NCI-H526 treated with DMSO at 0.1 percent for 48 hours (cell line): ENCODE measurements at regions not wholly inside any gene's neighbourhood (a gene's known extent, or its start where the extent isn't known, plus 50 kb on each side); places are given as distances from the start of the nearest gene placed in this dataset.

Experiments used
- DNase-seq: peaks from one replicate; lab custom pipeline; 2025; lab: John Stamatoyannopoulos, UW

DNA sequence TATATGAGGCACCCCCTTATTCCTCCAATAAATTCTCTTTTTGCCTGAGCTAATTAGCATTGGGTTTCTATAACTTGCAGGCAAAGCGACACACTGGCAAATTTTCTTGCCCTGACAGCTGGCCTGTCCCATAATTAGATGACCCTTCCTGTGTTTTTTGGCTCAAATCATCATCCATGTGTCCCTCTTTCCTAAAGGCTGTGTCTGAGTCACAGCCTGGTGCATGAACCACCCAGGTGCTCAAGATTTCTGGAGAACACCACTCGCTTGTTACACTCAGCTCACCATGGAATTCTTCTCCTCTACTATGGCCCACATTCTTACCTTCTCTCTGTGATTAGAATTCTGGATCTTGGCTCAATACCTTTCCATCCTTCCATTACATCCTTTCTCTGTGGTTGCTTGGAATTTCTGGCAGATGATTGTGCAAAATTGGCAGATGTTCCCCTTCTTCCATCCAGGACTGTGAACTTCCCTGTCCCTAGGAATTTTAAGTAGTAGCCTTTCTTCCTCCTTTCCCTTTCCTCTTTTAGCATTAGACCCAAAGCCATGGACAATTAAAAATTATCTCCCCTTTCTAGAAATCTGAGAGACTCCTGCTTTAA, 116.0 kb upstream of the ANKRD1 start:
- no peak for DNase-seq

DNA sequence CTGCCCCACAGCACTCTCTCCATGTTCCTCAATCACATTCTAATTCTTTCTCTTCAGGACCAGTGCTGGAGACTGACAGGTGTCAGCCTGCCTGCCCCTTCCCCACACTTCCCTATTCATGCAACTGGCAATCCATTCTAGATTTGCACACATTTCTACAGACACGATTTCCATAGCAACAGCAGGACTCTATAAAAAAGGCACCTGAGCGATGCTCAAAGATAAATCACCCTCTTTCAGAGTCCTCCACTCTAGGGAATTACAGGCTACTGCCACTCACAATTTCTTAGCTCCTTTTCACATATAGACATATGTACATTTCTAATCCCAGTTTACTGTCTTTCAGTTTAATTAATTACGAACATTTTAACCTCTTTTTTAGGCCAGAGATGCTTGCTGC, 118.1 kb upstream of the ANKRD1 start:
- DNase-seq = no peak

DNA sequence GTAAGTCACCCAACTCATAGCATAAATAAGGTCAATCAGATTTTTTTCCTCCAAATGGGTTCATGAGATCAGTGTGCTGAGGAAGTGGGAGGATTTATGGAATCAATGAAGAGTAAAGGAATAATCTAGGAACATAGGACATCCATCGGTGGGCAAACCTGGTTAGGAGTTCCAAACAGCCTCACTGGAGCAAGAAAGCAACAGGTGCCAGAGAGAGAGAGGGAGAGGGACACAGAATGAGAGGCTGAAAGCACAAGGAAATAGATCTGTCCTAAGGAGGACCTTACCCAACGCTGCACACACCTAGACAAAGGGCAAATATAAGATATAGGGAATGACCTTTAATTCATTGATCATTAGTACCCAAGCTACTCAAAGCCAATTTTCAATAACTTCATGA, 119.5 kb upstream of the ANKRD1 start:
- DNase-seq = no peak

GRCh38 chr10:91042069-91042468, 121.2 kb upstream of the ANKRD1 start:
- no peak for DNase-seq

- peak; percentile 0 for DNase-seq
These were observed 122.5 kb upstream of the ANKRD1 start for GRCh38 chr10:91043173-91043910.

DNA sequence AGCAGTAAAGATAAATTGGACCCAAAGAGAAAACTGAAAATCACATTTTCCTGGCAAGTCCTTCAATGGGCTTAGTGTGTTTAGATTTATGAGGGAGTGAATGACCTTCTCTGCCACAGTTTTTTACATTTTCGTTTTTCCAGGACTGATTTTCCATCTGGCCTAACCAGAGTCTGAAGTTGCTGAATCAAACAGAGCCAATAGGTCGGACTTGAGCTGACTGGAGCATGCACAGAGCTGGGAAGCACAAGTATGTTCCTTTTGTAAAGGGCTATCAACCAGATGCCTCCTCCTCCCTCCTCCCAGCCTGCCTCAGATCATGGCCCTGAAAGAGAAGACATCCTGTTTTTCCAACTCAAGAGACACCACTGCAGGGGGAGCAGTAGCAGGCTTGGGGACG, 126.0 kb upstream of the ANKRD1 start:
- DNase-seq = no peak

- no peak for DNase-seq
These were observed 127.5 kb upstream of the ANKRD1 start for GRCh38 chr10:91048380-91048779.

DNA sequence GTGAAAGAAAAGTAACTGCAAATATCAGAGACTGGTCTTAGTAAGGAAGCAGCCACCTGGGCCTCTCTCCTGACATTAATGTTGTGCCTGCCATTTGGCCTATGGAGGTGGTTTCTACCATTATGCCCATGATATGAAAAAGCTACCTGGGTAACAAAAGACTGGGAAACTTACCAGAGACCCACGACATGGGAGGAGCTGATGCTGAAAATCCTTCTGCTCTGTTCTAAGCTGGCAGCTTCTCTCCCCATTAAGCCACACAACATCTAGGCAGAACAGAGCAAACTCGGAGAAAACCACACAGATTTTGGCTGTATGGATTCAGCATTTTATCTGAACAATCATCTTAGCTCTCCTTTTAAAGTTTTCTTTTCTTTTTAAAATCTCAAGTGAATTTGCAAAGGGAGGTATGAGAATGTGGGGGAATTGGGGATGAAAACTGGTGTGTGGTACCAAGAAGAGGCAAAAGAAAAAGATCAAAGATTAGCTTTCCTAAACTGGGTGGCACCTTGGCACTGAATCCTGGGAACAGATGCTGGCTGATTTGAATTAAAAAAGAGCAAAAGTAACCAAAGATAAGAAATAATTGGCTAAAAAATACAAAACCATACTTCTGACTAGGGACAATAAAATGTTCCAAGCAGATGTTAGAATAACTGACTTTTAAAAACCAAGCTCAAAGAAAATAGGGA, 128.6 kb upstream of the ANKRD1 start:
- no peak for DNase-seq

DNA sequence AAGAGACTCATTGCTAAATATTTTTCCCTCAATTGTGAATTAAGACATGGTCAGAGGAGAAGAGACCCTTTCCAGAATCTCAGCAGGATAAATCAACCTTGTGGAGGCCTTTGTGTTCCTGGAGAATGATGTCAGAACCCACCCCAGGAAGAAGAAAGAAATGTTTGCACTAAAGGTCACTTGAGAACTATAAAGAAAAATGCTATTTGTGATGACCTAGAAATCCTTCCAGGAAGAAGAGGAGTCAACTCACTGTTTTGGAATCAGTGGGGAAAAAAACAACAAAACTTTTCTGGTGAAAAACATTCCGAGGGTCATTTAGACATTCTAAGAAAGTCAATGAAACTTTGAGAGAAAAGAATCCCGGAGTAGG, 129.1 kb upstream of the ANKRD1 start:
- no peak for DNase-seq

DNA sequence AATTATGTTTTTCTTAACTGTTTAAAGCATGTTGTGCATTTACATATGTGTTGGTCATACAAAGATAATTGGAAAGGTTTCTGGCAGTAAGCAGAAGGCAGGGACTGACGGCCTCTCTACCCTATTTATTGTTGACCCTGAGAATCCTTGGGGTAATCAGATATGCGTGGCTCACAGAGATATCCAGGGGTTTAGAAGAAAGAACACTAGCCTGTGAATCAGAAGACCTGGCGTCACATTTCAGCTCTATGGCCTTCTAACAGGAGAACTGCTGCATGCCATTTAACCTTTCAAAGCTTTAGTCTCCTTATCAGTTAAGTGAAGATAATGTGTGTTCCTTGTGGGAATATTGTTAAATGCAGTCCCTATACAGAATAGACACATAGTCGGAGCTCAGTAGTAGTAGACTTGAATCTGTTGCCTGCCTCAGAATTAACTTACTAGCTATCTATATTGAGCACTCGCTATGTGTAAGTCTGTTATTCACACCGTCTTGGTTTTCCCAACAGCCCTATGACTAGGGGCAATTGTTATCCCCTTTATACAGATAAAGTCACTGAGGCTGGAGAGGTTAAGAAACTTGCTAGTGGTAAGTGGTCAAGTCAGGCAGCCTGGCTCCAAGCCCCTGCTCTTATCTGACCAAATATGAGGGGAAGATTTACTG, 129.6 kb upstream of the ANKRD1 start:
- no peak for DNase-seq

DNA sequence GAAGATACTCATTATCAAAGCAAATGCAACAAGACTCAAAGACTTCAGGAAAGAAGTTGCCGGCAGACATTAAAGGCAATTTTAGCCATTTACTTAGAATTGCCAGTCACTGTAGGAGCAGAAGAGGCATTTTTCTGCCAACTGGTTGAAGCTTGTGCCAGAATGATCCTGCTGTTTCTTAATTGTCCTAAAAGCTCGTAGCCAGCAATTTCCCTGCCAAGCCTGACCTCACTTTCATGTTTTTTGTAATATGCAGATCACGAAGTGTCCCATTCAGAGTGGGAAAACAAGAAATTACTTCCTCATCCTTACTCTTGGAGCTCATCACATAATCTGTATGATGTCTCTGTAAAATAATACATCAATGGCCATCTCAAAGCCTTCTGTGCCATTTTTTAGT, 130.9 kb upstream of the ANKRD1 start:
- no peak for DNase-seq

DNA sequence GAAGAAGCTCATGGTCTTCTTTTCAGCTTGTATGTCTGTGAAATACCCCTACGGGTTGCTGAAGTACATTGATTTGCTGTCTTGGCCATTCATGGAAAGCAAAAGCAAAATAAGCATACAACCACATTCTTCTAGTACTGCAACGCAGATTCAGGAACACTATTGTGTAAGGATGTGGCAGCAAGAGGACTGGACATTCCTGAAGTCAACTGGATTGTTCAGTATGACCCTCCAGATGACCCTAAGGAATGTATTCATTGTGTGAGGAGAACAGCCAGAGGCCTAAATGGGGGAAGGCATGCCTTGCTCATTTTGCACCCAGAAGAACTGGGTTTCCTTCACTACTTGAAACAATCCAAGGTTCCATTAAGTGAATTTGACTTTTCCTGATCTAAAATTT, 133.4 kb upstream of the ANKRD1 start:
- no peak for DNase-seq

- no peak for DNase-seq
These were observed 140.3 kb upstream of the ANKRD1 start for GRCh38 chr10:91061187-91061586.

DNA sequence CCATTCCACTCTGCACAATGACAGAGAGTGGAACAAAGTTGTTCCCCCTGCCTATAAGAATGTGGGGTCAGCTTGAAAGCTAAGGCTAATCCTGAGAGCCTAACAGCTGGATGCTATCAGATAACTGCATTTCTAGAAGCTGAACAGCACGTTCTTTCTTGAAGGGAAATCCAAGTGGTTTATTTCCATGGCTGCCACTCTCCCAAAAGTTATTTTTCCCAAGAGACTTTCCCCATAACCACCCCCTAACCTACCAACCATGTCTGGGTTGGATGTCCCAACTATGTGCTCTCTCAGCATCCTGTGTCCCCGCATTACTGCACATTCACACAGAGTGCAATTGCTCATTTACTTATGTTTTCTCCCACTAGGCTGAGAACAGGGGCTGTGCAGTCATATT, 140.7 kb upstream of the ANKRD1 start:
- no peak for DNase-seq

GRCh38 chr10:91062091-91062490, 141.2 kb upstream of the ANKRD1 start:
- no peak for DNase-seq

- no peak for DNase-seq
These were observed 148.7 kb upstream of the PCGF5 start for GRCh38 chr10:91071786-91072185.

GRCh38 chr10:91073286-91073979, 147.0 kb upstream of the PCGF5 start:
- DNase-seq = no peak

DNA sequence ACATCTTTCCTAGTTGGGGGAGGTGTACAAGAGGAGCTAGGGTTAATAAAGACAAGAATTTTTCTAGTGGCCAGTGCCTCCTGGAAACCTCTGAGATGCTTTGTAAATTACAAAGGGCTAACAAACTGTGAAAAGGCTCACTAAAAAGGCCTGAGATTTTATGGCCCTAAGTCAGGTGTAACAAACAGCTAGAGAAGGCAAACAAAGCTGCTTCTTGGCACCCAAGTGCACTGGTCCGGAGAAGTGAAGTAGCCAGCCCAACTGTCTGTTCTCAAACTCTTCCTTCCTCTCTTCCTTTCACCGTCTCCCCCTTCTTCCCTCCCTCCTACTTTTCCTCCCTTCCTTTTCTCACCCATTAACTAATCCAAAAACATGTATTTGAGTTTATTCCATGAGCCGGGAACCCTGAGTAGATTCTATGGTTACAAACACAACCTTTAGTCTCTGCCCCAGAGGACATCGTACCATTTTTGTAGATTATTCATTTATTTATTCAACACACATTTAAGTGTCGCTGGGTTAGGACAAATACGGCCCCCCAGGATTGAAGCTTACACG, 143.4 kb upstream of the PCGF5 start:
- no peak for DNase-seq

DNA sequence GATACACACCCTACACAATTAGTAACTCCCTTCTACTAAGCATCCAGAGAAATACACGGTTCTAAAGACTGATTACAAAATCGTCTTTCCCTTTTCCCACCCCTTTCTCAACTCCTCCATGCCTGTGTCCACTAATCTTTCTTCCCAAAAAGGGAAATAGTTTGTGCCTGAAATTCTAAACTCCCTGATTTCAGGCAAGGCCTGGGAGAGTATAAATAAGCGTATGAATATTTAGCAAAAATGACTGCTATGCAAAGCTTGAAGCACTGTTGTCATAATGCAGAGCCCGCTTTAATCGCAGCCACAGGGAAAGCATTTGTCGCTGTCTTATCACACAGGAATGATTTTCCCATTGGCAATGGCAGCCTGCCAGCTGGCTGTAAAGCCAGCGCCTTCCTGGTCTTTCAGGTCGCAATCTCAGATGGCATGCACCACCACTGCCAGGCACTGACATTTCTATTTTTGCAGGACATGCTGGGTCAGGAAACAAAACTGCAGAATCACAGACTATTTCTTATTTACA, 142.9 kb upstream of the PCGF5 start:
- no peak for DNase-seq

DNA sequence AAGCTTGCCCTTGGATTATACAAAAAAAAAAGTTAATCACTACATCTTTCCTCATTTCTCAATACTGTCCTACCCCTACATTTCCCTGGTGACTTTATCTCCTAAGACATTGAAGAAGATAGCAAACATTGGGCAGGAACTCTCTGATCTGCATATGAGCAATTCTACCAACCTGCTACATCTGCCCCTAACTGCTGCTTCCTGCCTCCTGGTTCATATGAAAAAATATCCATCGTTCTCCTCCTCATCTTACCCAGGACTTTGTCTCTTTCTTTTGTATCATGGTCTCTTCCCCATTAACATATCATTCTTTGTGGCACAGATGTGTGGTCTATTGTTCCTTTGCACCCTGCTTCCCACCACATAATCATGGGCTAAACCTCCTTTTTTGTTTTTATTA, 139.7 kb upstream of the PCGF5 start:
- no peak for DNase-seq

DNA sequence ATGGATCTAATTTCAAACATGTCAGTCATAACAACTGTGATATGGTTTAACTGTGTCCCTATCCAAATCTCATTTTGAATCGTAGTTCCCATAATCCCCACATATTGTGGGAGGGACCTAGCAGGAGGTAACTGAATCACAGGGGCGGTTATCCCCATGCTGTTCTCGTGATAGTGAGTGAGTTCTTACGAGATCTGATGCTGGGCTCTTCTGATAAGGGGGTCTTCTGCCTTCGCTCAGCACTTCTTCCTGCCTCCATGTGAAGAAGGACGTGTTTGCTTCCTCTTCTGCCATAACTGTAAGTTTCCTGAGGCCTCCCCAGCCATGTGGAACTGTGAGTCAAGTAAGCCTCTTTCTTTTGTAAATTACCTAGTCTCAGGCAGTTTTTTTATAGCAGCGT, 138.0 kb upstream of the PCGF5 start:
- DNase-seq = no peak
